SK-N-SH (cell line): ENCODE measurements at regions not wholly inside any gene's neighbourhood (a gene's known extent, or its start where the extent isn't known, plus 50 kb on each side); places are given as distances from the start of the nearest gene placed in this dataset.

Source experiments
- CTCF ChIA-PET: fragments of 300-600, 350-600 bp; formaldehyde crosslinking; extraction: SDS; loops from one replicate; lab custom pipeline; 2021; lab: Yijun Ruan, JAX
- POLR2A ChIA-PET: fragments of 350-600 bp; sonication (Branson Sonifier 250); formaldehyde crosslinking; extraction: SDS; loops from one replicate; lab custom pipeline; 2020; ENCODE audit warnings: antibody characterized with exemption, inconsistent platforms; lab: Yijun Ruan, JAX
- DNase-seq: peaks from one replicate; pipeline ENCODE4 v3.0.0; 2012
- H2AFZ ChIP-seq: fragments of 200-600 bp; sonication (generic); 2 replicates; pipeline ENCODE4 v1.8.1; 2016; ENCODE audit warnings: antibody characterized with exemption, mild to moderate bottlenecking, low read depth
- H3F3A ChIP-seq: fragments of 200-600 bp; sonication (generic); replicated peaks from 2 replicates; pipeline ENCODE3; 2016; ENCODE audit warnings: antibody characterized with exemption, mild to moderate bottlenecking; ENCODE audit not compliant: insufficient read depth
- H3K27ac ChIP-seq, 2 experiments: fragments of 200-500 bp in 1 of 2; fragments of 200-600 bp in 1 of 2; sonication (Bioruptor generic) in 1 of 2; sonication (generic), shearing (Covaris generic) in 1 of 2; 2 replicates each; pipeline versions ENCODE4 v1.5.1 to v1.6.1; 2014 to 2016; ENCODE audit warnings: low read depth in 2 of 2, inconsistent platforms in 1 of 2, low read length in 1 of 2, mild to moderate bottlenecking in 1 of 2, mixed read lengths in 1 of 2
- H3K27me3 ChIP-seq: fragments of 200-600 bp; sonication (generic), shearing (Covaris generic); 2 replicates; pipeline ENCODE4 v1.6.1; 2016; ENCODE audit warnings: mixed run types; ENCODE audit not compliant: insufficient read depth
- H3K36me3 ChIP-seq, 2 experiments: fragments of 200-500 bp in 1 of 2; fragments of 200-600 bp in 1 of 2; sonication (Bioruptor generic) in 1 of 2; sonication (generic) in 1 of 2; replicated peaks in 1 of 2; 2 replicates each; pipeline versions ENCODE3 to v1.5.1; 2014 to 2016; ENCODE audit warnings: low read length in 1 of 2, mild to moderate bottlenecking in 1 of 2; ENCODE audit not compliant: insufficient read depth in 2 of 2, control insufficient read depth in 1 of 2
- H3K4me1 ChIP-seq, 2 experiments: fragments of 200-500 bp in 1 of 2; fragments of 200-600 bp in 1 of 2; sonication (Bioruptor generic) in 1 of 2; sonication (generic), shearing (Covaris generic) in 1 of 2; 2 replicates each; pipeline versions ENCODE4 v1.5.1 to v1.6.1; 2014 to 2016; ENCODE audit warnings: low read depth in 1 of 2, low read length in 1 of 2, mixed run types in 1 of 2; ENCODE audit not compliant: insufficient read depth in 2 of 2, control insufficient read depth in 1 of 2
- H3K4me2 ChIP-seq: fragments of 200-600 bp; sonication (generic), shearing (Covaris generic); 2 replicates; pipeline ENCODE4 v1.6.1; 2017; ENCODE audit warnings: mixed run types
- H3K4me3 ChIP-seq, 2 experiments: fragments of 200-500 bp in 1 of 2; fragments of 200-600 bp in 1 of 2; sonication (Bioruptor generic) in 1 of 2; sonication (generic), shearing (Covaris generic) in 1 of 2; 2 replicates each; pipeline versions ENCODE4 v1.5.1 to v1.8.1; 2014 to 2016; ENCODE audit warnings: low read depth in 2 of 2, inconsistent platforms in 1 of 2, low read length in 1 of 2, mild to moderate bottlenecking in 1 of 2, mixed read lengths in 1 of 2, moderate library complexity in 1 of 2
- H3K79me2 ChIP-seq: fragments of 200-600 bp; sonication (generic); 2 replicates; pipeline ENCODE4 v1.8.1; 2017; ENCODE audit warnings: mild to moderate bottlenecking; ENCODE audit not compliant: insufficient read depth
- H3K9ac ChIP-seq: fragments of 200-600 bp; sonication (generic); 2 replicates; pipeline ENCODE4 v1.6.1; 2017; ENCODE audit warnings: mixed run types
- H3K9me2 ChIP-seq: fragments of 200-600 bp; sonication (generic); 2 replicates; pipeline ENCODE4 v1.6.1; 2017; ENCODE audit warnings: mixed run types
- H3K9me3 ChIP-seq: fragments of 200-600 bp; sonication (generic); 2 replicates; pipeline ENCODE4 v1.6.1; 2017; ENCODE audit warnings: mixed run types, mild to moderate bottlenecking, moderate library complexity
- H4K20me1 ChIP-seq: fragments of 200-600 bp; sonication (generic); 2 replicates; pipeline ENCODE4 v1.6.1; 2017; ENCODE audit warnings: mild to moderate bottlenecking, mixed run types; ENCODE audit not compliant: insufficient read depth
- FOXM1 ChIP-seq: IDR thresholded peaks from 2 replicates; pipeline ENCODE4 v1.4.0; 2012; ENCODE audit warnings: low read depth, mild to moderate bottlenecking
- POLR2AphosphoS5 ChIP-seq: IDR thresholded peaks from 2 replicates; pipeline ENCODE4 v1.6.1; 2012; ENCODE audit warnings: low read depth, low read length
- TAF1 ChIP-seq: IDR thresholded peaks from 2 replicates; pipeline ENCODE4 v1.6.1; 2012; ENCODE audit warnings: low read depth, mild to moderate bottlenecking, low read length, moderate library complexity, borderline replicate concordance
- WGBS: methylation state at CpG from one replicate; pipeline ENCODE4 v1.1.6; 2017; ENCODE audit warnings: low lambda C conversion rate; 5-methylcytosine and 5-hydroxymethylcytosine counted together

DNA sequence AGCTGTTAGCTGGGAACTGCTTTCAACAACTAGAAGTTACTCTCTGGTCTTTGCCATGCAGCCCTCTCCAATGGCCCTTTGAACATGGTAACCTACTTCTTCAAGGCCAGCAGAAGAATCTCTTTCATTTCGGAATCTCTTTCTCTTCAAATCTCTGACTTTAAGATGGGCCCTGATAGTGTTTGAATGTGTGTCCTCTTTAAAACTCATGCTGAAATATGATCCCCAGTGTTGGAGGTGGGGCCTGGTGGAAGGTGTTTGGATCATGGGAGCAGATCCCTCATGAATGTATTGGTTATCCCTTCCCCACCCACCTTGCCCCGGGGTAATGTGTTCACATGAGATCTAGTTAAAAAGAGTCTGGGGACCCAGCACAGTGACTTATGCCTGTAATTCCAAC is 54.5 kb upstream of the SOX13 start:
- H4K20me1 ChIP-seq, result no peaks in the 10 kb centered on the region
- no peaks in the 10 kb centered on the region for H3K9me3 ChIP-seq
- H3K27ac ChIP-seq, result no peak overlapping the region
- ChIA-PET POLR2A (no interaction called here), CTCF (no interaction called here)
- no peaks in the 10 kb centered on the region for H3F3A ChIP-seq
- TF ChIP-seq POLR2AphosphoS5 (no peak), TAF1 (no peak), FOXM1 (no peak)
- H3K79me2 ChIP-seq, result no peaks in the 10 kb centered on the region
- no peak for DNase-seq
- H3K27me3 ChIP-seq, result no peaks in the 10 kb centered on the region
- no peak overlapping the region for H3K9ac ChIP-seq
- H3K4me2 ChIP-seq, result no peak overlapping the region
- no peak overlapping the region for H3K4me3 ChIP-seq
- H3K9me2 ChIP-seq, result no peaks in the 10 kb centered on the region
- H3K36me3 ChIP-seq, result no peaks in the 10 kb centered on the region
- H3K4me1 ChIP-seq, result no peaks in the 10 kb centered on the region
- 56% methylated on average over 2 of the region's 2 CpGs for WGBS
- H2AFZ ChIP-seq, result no peak overlapping the region
